ENCODE measurements at regions not wholly inside any gene's neighbourhood (a gene's known extent, or its start where the extent isn't known, plus 50 kb on each side); places are given as distances from the start of the nearest gene placed in this dataset.

DNA sequence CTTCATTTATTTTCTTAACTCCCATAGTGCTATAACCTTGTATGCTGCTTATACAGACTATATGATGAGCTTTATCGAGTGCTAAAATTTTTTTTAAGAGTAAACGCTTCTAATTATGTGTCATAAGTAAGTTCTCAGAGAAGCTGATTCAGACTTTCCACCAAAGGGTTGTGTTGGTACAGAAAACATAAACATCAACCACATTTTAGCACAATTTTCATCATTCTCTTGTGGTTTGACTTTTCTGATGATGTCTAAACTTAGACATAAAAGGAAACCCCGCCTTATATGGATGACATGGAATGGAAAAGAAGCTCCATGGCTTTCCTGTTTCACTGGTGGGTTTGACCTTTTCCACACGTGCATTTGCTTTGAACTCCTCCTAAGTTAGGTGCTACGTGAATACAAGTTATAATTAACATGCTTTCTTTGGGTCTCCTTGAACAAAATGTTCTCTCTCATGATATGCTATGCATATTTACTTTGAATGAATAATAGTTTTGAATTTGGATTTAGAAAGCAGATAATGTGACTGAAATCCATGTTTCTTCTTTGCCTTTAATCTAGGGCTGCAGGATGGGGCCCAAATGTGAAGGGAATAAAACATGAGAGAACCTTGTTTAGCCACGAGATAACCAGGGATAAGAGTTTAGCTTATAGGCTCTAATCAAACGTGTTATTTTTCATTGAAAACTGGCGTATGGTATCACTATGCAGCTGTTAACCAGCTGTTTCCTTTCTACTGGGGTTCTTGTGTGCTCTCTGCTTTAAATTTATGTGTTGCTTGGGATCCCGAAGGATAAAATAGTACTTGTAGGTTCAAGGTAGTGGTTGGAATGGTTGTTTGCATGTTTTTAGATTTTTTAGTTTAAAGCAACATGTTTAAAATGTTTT is 127.1 kb upstream of the AHI1 start:
- TF ChIP-seq, protein P1, sequence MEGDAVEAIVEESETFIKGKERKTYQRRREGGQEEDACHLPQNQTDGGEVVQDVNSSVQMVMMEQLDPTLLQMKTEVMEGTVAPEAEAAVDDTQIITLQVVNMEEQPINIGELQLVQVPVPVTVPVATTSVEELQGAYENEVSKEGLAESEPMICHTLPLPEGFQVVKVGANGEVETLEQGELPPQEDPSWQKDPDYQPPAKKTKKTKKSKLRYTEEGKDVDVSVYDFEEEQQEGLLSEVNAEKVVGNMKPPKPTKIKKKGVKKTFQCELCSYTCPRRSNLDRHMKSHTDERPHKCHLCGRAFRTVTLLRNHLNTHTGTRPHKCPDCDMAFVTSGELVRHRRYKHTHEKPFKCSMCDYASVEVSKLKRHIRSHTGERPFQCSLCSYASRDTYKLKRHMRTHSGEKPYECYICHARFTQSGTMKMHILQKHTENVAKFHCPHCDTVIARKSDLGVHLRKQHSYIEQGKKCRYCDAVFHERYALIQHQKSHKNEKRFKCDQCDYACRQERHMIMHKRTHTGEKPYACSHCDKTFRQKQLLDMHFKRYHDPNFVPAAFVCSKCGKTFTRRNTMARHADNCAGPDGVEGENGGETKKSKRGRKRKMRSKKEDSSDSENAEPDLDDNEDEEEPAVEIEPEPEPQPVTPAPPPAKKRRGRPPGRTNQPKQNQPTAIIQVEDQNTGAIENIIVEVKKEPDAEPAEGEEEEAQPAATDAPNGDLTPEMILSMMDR (IDR thresholded peaks at IDR 0.05): no peak
- no peak for TF ChIP-seq POLR2AphosphoS5 (IDR thresholded peaks at IDR 0.05)
